ENCODE measurements at regions not wholly inside any gene's neighbourhood (a gene's known extent, or its start where the extent isn't known, plus 50 kb on each side); places are given as distances from the start of the nearest gene placed in this dataset.
"Not testable (repeated sequence)": the region's sequence is repeated elsewhere in the genome, so short reads cannot be mapped to it uniquely, and the experiment has no call there.

DNA sequence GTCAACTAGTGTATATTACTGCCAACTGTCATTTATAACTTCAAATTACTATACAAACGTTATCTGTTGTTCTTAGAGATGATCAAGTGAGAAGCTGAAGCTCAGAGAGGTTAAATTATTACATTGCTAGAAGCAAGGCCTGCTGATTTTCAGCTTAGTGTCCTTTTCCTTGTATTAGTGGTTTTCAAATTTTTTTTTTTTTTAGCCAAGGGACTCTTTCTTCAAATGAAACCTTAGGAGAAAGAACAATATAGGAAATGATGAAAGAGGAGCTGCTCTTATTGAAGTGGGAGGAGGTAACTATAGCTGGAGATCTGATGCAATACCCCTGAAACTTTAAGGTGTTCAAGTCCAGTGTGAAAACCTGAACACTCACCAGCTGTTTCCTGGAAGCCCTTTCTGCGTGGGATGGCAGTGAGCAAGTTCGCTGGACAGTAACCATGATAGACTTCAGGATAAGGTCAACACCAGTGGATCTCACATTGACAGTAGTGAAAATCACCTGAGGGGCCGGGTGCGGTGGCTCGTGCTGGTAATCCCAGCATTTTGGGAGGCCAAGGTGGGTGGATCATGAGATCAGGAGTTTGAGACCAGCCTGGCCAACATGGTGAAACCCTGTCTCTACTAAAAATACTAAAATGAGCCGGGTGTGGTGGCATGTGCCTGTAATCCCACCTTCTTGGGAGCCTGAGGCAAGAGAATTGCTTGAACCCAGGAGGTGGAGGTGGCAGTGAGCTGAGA lies 376.2 kb downstream of the EDEM1 start:
- DNase-seq: no peak

DNA sequence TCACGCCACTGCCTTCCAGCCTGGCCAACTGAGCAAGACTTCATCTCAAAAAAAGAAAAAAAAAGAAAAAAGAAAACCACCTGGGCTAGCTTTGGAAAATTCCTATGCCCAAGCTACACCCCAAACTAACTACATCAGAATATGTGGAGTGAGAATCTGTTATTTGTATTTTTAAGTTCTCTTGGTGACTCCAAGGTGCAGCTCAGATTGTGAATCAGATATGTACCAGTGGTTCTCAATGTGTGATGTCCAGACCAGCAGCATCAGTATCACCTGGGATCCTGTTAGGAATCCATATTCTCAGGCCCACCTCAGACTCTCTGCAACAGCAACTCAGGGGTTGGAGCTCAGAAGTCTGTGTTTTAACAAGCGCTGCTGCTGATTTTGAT lies 376.8 kb downstream of the EDEM1 start:
- no peak for DNase-seq

DNA sequence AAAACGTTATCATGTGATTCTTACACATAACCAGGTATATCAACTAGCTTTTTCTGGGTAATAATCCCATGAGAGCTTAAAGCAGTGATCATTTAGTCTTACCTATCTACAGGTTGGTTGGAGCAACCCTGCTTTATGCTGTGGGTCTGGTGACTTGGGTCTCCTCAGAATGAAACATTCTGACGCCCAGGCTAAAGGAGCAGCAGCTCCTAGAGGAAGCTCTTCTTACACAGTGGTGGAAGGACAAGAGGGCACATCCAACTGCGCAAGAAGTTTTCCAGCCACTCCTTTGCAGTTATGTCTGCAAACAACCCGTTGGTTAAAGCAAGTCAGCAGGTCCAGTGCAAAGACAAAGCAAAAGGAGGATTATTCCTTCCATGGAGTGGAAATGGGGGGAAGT lies 377.5 kb downstream of the EDEM1 start:
- DNase-seq: no peak

DNA sequence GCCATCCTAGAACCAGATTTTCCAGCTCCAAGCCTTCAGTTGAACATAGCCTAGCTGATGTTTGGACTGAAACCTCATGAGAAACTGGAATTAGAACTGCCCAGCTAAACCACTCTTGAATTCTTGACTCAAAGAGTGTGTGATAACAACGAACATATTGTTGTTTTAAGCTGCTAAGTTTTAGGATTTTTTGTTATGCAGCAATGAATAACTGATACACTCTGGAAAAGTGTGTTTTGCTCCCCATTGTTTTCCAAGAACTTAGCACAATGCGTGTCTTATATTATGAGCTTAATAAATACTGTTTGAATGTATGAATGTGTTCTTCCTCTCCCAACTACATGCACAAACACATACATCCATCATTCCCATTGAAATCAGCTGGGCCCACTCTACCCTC lies 379.6 kb downstream of the EDEM1 start:
- DNase-seq: no peak

DNA sequence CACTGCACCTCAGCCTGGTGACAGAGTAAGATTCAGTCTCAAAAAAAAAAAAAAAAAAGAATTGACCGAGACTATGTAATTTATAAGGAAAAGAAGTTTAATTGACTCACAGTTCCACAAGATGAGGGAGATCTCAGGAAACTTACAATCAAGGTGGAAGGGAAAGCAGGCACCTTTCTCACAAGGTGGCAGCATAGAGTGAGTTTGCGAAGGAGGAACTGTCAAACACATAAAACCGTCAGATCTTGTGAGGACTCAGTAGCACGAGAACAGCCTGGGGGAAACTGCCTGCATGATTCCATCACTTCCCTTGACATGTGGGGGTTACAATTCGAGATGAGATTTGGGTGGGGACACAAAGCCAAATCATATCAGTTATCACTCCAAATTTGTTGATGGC lies 380.9 kb downstream of the EDEM1 start:
- no peak for DNase-seq

DNA sequence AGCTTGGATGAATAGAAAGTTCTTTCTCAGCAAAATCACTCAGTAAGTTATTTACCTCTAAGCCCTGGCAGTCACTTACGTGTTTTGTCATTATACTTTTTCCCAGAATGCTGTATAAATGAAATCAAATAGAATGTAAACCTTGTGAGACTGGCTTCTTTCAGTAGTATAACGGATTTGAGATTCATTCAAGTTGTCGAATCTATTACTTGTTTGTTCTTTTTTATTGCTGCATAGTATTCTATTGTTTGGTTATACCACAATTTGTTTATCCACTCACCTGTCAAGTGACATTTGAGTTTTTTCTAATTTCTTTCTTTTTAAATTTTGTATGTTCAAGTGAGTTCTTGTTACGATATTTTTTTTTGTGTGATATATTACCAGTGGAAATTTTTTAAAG lies 381.6 kb downstream of the EDEM1 start:
- no peak for DNase-seq

DNA sequence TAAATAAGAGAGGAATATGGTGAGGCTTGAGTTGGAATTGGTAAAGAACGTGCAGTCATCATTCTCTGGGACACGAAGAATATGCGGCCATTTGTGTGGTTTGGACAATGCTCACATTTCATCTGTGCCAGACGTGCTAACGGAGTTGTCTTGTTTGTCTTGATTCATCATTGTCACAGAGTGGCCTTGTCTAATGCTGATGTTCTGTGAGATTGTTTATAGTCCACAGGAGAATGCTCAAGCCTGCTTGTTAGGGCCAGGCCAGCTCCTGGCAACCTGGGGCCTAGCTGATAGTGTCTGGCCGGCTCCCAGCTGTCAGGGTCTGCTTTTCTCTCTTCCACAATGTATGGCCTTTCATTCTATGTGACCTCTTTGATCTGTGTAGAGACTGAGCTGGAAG lies 384.7 kb downstream of the EDEM1 start:
- no peak for DNase-seq

DNA sequence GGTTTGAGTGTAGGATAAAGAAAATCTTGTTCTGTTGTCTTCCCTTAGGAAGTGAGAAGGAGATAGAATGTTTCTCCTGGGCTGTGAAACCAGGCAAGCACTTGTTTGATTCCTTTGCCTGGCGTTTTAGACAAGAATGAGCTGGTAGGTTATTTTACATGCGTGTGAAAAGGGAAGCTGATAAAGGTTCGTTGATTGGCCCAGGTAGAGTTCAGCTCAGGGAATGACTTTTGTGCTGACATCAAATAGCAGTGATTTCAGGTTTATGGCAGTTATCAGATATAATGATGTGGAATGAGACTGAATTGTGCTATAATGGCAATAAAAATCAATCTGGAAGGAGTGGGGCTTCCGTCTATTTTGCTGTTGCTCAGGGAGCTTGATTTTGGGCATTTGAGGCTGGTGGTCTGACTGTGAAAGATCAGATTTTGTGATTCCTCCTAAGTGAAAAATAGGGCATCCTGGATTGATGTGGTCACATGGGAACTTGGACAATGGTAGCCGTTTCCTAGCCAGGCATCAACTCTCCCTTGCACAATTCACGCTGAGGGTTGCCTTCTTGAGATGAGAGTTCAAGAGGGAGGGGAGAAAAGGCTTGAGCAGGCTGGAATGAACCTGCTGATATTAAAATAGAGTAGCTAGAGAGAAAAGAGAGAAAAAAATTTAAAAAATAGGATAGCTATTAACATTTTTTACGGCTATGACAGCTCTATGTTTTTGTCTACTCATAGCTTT lies 388.9 kb downstream of the EDEM1 start:
- no peak for DNase-seq

DNA sequence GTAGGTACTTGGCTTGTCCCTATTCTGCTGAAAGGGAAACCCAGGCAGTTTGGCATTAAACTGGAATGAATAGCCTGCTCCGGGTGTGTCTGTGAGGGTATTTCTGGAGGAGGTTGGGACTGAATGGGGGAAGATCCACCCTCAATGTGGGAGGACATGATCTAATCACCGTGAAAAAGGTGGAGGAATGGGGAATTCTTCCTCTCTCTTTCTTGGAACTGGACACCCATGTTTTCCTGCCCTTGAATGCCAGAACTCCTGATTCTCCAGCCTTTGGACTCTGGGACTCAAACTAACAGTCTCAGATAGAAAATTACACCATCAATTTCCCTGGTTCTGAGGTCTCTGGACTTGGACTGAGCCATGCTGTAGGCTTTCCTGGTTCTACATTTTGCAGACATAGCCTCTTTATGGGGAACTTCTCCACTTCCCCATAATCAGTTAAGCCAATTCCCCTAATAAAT lies 391.7 kb downstream of the EDEM1 start:
- no peak for DNase-seq

DNA sequence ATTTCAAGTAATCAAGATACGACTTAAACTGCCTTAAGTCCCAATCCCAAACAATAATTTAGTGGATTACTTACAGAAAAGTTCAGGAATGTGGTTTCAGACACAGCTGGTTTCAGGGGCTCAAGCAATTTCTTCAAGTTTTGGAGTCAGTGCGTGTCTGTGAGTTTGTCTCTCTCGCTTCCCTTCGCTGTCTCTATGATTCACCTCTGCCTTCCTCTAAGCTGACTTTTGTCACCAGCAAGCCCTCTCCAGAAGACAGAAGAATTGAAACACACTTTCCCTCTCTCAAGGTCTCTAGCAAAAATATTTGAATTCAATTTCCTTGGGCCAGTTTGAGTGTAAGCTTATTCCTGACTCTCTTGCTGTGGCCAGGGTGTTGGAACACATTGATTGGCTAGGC lies 392.4 kb downstream of the EDEM1 start:
- no peak for DNase-seq

DNA sequence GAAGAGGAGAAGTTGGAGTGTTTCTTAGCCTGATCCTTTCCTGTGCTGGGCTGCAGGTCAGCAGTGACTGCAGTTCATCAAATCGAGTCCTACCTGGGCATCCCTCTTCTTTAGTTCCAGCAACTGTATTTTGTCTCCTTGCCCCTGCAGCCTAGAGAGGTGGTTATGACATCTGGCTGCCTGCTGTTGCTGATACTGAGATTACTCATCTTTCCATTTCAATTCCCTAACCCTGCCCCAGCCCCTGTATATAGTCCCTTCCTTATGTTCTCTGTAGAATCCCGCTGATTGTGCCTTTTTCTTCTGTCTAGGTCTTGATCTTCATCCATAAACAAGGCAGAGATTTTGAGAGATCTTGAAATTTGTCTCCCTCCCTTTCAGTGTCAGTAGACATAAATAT lies 393.3 kb downstream of the EDEM1 start:
- DNase-seq: no peak

DNA sequence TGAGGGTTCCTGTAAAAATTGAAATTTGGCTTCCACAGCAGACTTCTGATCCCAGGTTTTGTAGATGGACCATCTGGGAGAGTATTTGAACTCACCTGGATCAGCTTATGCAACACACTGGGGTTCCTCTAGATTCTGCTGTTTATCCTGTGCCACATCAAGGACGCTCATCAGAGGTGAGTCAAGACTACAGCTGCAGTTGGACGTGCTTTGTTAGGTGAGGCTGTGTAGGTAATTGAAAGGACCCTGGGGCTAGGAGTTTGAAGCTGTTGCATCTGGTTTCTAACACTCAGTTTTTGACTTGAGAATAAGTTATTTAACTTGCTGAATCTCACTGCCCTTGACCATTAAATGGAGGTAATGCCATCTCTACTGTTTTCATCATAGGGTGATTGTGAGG lies 394.2 kb downstream of the EDEM1 start:
- no peak for DNase-seq

DNA sequence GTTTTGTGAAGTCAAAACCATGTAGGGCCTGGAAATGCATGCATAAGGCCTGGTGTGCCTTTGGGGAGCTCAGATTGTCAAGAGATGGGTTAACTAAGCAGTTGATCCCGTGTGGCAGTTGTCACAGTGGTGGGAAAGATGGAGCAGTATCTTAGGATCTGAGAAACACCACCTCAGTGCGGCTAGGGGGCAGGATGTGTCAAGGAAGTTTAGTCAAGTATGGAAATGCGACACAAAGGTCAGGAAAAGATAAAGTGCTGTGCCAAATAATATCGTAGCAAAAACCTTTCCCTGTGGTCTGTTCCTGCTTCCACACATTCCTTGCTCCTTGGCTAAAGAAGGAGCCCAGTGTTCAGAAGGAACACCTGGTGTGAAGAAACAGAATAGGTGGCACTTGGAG lies 396.4 kb downstream of the EDEM1 start:
- no peak for DNase-seq

DNA sequence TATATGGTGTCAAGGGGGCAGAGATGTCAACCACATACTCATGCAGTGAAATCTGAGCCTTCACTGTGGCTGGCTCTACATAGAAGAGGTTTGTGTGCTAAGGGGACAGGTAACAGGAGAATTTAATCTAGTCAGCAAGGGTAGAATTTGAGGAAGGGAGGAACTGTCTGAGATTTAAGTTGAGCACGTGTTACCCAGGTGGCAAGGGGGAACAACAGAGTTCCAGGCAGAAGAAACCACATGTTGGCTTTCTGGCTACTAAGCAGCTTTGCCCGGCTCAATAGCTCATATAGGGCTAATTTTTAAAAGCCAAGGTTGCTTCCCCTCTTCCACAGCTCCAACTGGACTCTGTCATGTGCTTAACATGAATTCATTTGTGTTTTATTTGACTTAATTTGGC lies 397.6 kb downstream of the EDEM1 start:
- DNase-seq: no peak

DNA sequence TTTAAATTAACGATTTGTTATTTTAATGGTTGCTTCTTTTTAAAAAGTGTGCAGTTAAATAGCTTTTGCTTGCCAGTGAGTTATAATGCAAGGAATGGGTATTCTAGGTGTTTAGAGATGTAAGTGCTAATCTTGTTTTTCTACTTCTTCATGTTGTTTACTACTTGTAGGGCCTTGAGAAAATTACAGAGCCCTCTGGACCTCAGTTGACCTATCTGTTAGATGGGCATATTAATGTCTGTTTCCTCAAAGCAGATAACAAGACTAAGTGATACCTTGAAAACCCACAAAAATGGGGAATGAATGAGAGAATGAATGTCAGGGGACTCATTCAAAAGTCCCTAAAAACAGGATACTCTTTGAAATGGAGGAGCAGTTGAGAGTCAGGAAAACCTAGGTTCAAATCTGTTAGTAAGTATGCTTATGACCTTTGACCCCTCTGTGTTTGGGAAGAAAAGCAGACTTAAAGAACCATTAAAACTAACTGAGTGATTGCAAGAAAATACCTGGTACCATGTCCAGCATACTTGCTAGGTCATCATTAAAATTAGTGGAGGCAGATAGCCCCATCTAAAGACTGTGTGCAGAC lies 419.5 kb downstream of the EDEM1 start:
- no peak for DNase-seq

DNA sequence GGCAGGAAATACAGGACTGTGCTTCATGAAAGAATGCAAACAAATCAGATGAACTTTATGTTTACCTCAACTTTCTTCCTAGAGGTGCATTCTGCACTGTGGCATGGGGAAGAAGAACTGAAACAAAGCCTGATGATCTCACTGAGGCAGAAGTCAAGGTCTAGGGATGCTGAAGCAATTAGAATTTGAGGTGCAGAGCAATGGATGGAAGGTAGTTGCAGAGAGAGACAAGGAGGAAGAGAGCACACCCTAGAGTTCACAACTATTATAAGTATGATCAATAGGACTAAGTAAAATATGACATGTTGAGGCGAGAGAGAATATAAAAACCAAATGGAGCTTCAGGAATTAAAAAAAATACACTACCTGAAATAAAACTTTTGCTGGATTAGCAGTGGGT lies 420.1 kb downstream of the EDEM1 start:
- DNase-seq: no peak

DNA sequence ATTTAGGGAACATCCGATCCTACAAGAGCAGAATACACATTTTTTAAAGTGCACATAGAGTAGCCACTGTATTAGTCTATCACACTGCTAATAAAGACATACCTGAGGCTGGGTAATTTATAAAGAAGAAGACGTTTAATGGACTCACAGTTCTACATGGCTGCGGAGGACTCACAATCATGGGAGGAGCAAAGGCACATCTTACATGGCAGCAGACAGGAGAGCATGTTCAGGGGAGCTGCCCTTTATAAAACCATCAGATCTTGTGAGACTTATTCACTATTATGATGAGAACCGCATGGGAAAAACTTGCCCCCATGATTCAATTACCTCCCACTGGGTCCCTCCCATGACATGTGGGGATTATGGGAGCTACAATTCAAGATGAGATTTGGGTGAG lies 421.5 kb downstream of the EDEM1 start:
- DNase-seq: not testable (repeated sequence)

DNA sequence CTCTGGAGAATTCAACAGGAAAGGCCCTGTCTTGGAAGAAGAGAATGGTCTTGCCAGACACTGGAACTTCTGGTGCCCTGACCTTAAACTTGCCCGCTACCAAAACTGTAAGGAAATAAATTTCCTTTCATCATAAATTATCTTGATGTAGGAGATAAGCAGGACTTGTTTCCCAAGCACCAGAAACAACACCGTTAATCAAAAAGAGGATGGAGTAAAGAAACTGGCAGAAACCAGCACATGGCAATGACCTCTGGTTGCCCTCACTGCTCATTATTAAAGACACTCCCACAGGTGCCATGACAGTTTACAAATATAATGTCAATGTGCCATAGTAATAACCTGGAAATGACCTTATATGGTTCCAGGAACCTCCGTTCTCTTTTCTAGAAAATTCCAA lies 426.1 kb downstream of the EDEM1 start:
- no peak for DNase-seq

DNA sequence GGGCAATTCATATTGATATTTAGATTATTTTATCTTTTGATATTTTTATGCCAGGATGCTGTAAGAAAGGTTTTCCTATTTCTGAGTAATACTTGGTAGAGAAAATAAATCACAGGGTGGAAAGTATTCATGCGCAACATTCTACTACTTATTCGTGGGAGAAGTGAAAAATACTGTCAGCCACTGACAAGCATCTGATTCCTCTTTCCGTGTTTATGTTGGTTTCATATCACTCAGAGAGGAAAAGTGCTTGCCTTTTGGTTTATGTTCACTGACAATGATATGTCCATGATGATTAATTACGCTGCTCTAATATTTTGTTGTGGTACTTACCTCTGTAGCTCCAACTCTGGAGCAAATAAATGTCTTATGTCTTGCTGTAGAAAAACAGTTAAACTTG lies 429.4 kb downstream of the EDEM1 start:
- no peak for DNase-seq

DNA sequence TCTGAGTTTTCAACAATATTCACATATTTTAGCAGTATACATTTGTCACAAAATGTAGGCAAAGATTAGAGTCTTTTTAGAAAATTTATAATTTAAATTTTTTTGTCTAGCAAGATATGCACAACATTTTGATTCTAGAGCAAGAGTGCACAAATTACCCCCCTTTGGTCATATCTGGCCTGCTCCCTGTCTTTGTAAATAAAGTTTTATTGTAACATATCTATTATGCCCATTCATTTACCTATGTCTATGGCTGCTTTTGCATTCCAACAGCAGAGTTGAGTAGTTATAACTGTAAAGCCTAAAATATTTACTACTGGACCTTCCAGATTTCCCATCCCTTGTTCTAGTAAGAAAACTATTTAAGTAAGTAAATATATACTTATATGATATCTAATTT lies 430.7 kb downstream of the EDEM1 start:
- DNase-seq: no peak

DNA sequence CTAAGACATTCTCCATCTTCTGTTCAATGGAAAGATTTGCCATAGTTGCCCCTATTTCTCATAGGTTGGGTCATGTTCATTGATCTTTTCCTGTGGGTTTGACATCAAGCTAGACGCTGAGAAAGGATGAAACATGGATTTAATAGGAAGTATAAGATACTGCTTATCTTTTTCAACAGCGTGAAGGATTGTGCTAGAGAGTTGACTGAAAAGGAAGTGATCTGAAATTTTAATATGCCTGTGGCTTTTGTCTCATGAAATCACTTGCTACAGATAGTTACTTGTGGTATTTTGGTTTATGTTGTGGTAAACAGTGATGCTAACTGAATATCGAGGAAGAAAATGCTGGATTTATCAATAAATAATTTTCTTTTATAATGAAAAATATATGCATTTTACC lies 442.9 kb downstream of the EDEM1 start:
- DNase-seq: no peak

DNA sequence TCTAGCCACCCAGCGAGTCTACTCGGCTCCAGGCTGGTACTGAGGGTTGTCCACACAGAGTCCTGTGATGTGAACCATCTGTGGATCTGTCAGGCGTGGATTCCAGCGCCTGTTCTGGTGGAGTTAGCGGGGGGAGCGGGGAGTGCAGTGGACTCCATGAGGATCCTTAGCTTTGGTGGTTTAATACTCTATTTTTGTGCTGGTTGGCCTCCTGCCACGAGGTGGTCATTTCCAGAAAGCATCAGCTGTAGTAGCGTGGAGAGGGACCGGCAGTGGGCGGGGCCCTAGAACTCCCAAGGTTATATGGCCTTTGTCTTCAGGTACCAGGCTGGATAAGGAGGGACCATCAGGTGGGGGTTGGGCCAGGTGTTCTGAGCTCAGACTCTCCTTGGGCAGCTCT lies 446.5 kb downstream of the EDEM1 start:
- DNase-seq: no peak

DNA sequence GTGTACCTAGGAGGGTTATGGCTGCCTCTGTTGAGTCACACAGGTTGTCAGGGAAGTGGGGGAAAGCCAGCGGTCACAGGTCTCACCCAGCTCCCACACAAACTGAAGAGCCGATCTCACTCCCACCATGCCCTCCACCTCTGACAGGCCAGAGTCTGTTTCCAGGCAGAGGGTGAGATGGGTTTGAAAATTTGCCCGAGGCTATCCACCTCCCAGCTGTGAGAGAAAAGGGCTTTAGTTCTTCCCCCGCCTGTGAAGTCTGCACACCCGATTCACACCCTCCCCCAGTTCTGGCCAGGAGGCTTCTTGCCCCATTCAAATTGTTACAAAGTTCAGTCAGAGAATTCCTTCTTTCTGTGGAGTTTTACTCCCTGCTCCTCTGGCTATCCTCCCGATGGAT lies 446.9 kb downstream of the EDEM1 start:
- DNase-seq: no peak

DNA sequence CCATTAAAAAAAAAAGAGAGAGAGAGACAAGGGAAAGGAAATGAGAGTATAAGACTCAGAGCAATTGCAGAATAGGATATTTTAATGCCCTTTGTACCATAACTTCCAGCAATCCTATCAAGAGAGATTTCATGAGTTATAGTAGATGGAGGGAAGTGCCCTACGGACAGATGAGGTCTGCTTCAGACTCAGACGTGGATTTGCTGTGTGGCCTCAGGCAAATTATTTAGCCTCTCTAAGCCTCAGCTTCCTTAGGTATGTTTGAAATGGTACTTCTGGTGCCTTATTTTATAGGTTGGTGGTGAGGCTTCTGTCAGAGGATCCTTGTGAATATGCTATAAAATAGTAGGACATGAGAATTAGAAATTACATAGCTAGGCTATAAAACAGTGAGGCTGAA lies 448.2 kb downstream of the EDEM1 start:
- no peak for DNase-seq
